Upper lobe of left lung (tissue), 4 donors: ENCODE measurements at regions not wholly inside any gene's neighbourhood (a gene's known extent, or its start where the extent isn't known, plus 50 kb on each side); places are given as distances from the start of the nearest gene placed in this dataset.

Experiments used
- POLR2A ChIP-seq, 4 donors: fragments of 450-650 bp; IDR thresholded peaks; one replicate each; pipeline ENCODE4 v1.5.1; 2016 to 2017; ENCODE audit warnings: antibody characterized with exemption in 4 of 4, mild to moderate bottlenecking in 2 of 4
- TF ChIP-seq, protein P1 (sequence below), 6 experiments: fragments of 450-650 bp in 4 of 6; fragments of 200-600 bp in 2 of 6; sonication (generic) in 2 of 6; IDR thresholded peaks; one replicate each; pipeline ENCODE4 v1.5.1; 2016 to 2019; ENCODE audit warnings: antibody characterized with exemption in 6 of 6

- TF ChIP-seq POLR2A (IDR thresholded peaks at IDR 0.05): no peak
- TF ChIP-seq, protein P1, sequence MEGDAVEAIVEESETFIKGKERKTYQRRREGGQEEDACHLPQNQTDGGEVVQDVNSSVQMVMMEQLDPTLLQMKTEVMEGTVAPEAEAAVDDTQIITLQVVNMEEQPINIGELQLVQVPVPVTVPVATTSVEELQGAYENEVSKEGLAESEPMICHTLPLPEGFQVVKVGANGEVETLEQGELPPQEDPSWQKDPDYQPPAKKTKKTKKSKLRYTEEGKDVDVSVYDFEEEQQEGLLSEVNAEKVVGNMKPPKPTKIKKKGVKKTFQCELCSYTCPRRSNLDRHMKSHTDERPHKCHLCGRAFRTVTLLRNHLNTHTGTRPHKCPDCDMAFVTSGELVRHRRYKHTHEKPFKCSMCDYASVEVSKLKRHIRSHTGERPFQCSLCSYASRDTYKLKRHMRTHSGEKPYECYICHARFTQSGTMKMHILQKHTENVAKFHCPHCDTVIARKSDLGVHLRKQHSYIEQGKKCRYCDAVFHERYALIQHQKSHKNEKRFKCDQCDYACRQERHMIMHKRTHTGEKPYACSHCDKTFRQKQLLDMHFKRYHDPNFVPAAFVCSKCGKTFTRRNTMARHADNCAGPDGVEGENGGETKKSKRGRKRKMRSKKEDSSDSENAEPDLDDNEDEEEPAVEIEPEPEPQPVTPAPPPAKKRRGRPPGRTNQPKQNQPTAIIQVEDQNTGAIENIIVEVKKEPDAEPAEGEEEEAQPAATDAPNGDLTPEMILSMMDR (IDR thresholded peaks at IDR 0.05): no peak
Measured at GRCh38 chr22:49505337-49506009, 322.2 kb downstream of the BRD1 start.
